ENCODE measurements at regions not wholly inside any gene's neighbourhood (a gene's known extent, or its start where the extent isn't known, plus 50 kb on each side); places are given as distances from the start of the nearest gene placed in this dataset.

- no peaks in the 10 kb centered on the region for H3K9me3 ChIP-seq (replicated peaks in 1 of 2; ENCODE audit: control insufficient read depth in 1 of 2, insufficient read depth in 1 of 2, low read length in 2 of 2)
- H3K36me3 Mint-ChIP-seq: no peaks in the 10 kb centered on the region
- H3K27me3 Mint-ChIP-seq (ENCODE audit: low read depth in 3 of 3): no peaks in the 10 kb centered on the region
- WGBS (ENCODE audit: insufficient coverage): no CpG with 5 or more reads among the region's 3 CpGs
- H3K4me1 Mint-ChIP-seq: no peaks in the 10 kb centered on the region
- no peaks in the 10 kb centered on the region for H3K36me3 ChIP-seq (replicated peaks in 1 of 2; ENCODE audit: control insufficient read depth in 1 of 2, insufficient read depth in 2 of 2, low read length in 2 of 2)
- no peak for DNase-seq
- H3K4me3 Mint-ChIP-seq: no peak overlapping the region
- no peak overlapping the region for H3K4me3 ChIP-seq (replicated peaks in 1 of 3; ENCODE audit: low read depth in 2 of 3, low read length in 3 of 3)
- no peak overlapping the region for H3K27ac Mint-ChIP-seq
- H4K20me1 ChIP-seq (ENCODE audit: insufficient read depth, low read length): no peaks in the 10 kb centered on the region
- H3K4me1 ChIP-seq (ENCODE audit: control insufficient read depth in 1 of 2, insufficient read depth in 2 of 2, low read length in 2 of 2): no peaks in the 10 kb centered on the region
- H3K4me2 ChIP-seq (replicated peaks; ENCODE audit: extremely low read depth, low read length, poor library complexity, severe bottlenecking): no peak overlapping the region
- TF ChIP-seq CTCF (IDR thresholded peaks at IDR 0.05): no peak
- intact Hi-C loops (cut with micrococcal nuclease): no loop called here
- H3K27me3 ChIP-seq (ENCODE audit: control insufficient read depth in 2 of 2, insufficient read depth in 2 of 2, low read length in 2 of 2): no peaks in the 10 kb centered on the region
- H3K9ac ChIP-seq (ENCODE audit: insufficient read depth, low read length, poor library complexity, severe bottlenecking): no peak overlapping the region
- H3K27ac ChIP-seq (ENCODE audit: low read depth in 1 of 2, low read length in 2 of 2): no peak overlapping the region
- H2AFZ ChIP-seq (ENCODE audit: insufficient read depth, low read depth, low read length, poor library complexity, severe bottlenecking): no peak overlapping the region
- peaks cover 0 to 7% (median 0%) of the 10 kb centered on the region in 7 donors for H3K9me3 Mint-ChIP-seq
- H3K79me2 ChIP-seq (ENCODE audit: insufficient read depth, low read length): no peaks in the 10 kb centered on the region
These were observed 294.6 kb upstream of the ZSWIM2 start for GRCh38 chr2:187143537-187143936.

GRCh38 chr2:187139469-187139868 lies 290.5 kb upstream of the ZSWIM2 start:
- H3K79me2 ChIP-seq (ENCODE audit: insufficient read depth, low read length): no peaks in the 10 kb centered on the region
- no peaks in the 10 kb centered on the region for H3K27me3 ChIP-seq (ENCODE audit: control insufficient read depth in 2 of 2, insufficient read depth in 2 of 2, low read length in 2 of 2)
- H3K4me3 Mint-ChIP-seq: no peak overlapping the region
- H3K4me2 ChIP-seq (replicated peaks; ENCODE audit: extremely low read depth, low read length, poor library complexity, severe bottlenecking): no peak overlapping the region
- no peak overlapping the region for H3K9ac ChIP-seq (ENCODE audit: insufficient read depth, low read length, poor library complexity, severe bottlenecking)
- no peak overlapping the region for H3K4me3 ChIP-seq (replicated peaks in 1 of 3; ENCODE audit: low read depth in 2 of 3, low read length in 3 of 3)
- TF ChIP-seq CTCF (IDR thresholded peaks at IDR 0.05): no peak
- no peak overlapping the region for H3K27ac ChIP-seq (ENCODE audit: low read depth in 1 of 2, low read length in 2 of 2)
- intact Hi-C loops (cut with micrococcal nuclease): loop anchor here in 1 of 2 donors (10.0 kb wide), 1 partner anchor 315 kb away; no protein-coding TSS in a partner anchor
- H2AFZ ChIP-seq (ENCODE audit: insufficient read depth, low read depth, low read length, poor library complexity, severe bottlenecking): no peak overlapping the region
- no peaks in the 10 kb centered on the region for H3K36me3 Mint-ChIP-seq
- peaks cover 0 to 4% (median 0%) of the 10 kb centered on the region in 7 donors for H3K9me3 Mint-ChIP-seq
- no peaks in the 10 kb centered on the region for H3K4me1 ChIP-seq (ENCODE audit: control insufficient read depth in 1 of 2, insufficient read depth in 2 of 2, low read length in 2 of 2)
- H3K9me3 ChIP-seq (replicated peaks in 1 of 2; ENCODE audit: control insufficient read depth in 1 of 2, insufficient read depth in 1 of 2, low read length in 2 of 2): no peaks in the 10 kb centered on the region
- no peaks in the 10 kb centered on the region for H3K36me3 ChIP-seq (replicated peaks in 1 of 2; ENCODE audit: control insufficient read depth in 1 of 2, insufficient read depth in 2 of 2, low read length in 2 of 2)
- H3K27ac Mint-ChIP-seq: peak overlapping the region in 1 of 7 donors; percentile 63
- H3K4me1 Mint-ChIP-seq: no peaks in the 10 kb centered on the region
- no peaks in the 10 kb centered on the region for H4K20me1 ChIP-seq (ENCODE audit: insufficient read depth, low read length)
- H3K27me3 Mint-ChIP-seq (ENCODE audit: low read depth in 3 of 3): peaks cover 0 to 2% (median 0%) of the 10 kb centered on the region in 3 donors
- no peak for DNase-seq
